ENCODE measurements at regions not wholly inside any gene's neighbourhood (a gene's known extent, or its start where the extent isn't known, plus 50 kb on each side); places are given as distances from the start of the nearest gene placed in this dataset.

- Histone ChIP-seq H3K9me3 (ENCODE audit: control insufficient read depth, insufficient read depth, low read length) (no peaks in the 10 kb centered on the region), H3K27me3 (ENCODE audit: control insufficient read depth, insufficient read depth, low read length) (no peaks in the 10 kb centered on the region), H3K4me1 (ENCODE audit: control insufficient read depth, insufficient read depth, low read length) (no peaks in the 10 kb centered on the region), H3K36me3 (ENCODE audit: control insufficient read depth, insufficient read depth, low read length) (no peaks in the 10 kb centered on the region), H3K4me3 (ENCODE audit: low read depth, low read length) (no peak overlapping the region), H3K9ac (ENCODE audit: low read depth, low read length) (no peak overlapping the region)
These were observed 354.5 kb upstream of the ATP5MC3 start for GRCh38 chr2:175536059-175536458.

DNA sequence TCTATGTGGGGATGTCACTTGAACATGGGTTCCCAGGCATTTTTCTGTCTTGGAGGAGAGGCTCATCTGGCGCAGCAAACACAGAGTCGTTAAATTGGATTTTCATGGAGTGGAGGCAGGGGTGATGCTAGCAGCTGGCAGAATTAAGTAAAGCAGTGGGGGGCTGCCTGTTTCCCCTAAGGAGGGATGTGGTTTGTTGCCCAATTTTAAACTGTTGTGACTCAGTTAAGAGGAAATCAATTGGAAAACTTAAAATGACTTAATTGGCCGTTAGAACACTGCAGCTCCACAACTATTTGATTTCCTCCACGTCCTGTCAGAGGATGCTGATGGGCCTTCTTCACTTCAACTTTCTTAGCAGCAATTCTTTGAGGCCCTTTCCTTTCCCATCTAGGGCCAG, 354.1 kb upstream of the ATP5MC3 start:
- no peaks in the 10 kb centered on the region for H3K4me1 ChIP-seq (ENCODE audit: control insufficient read depth, insufficient read depth, low read length)

GRCh38 chr2:175525975-175526374, 344.5 kb upstream of the ATP5MC3 start:
- Histone ChIP-seq H3K9ac (ENCODE audit: low read depth, low read length) (no peak overlapping the region), H3K36me3 (ENCODE audit: control insufficient read depth, insufficient read depth, low read length) (no peaks in the 10 kb centered on the region), H3K4me3 (ENCODE audit: low read depth, low read length) (no peak overlapping the region)

More for the DNA sequence above, 354.1 kb upstream of the ATP5MC3 start:
- Histone ChIP-seq H3K27me3 (ENCODE audit: control insufficient read depth, insufficient read depth, low read length) (no peaks in the 10 kb centered on the region), H3K4me3 (ENCODE audit: low read depth, low read length) (no peak overlapping the region), H3K9me3 (ENCODE audit: control insufficient read depth, insufficient read depth, low read length) (no peaks in the 10 kb centered on the region), H3K36me3 (ENCODE audit: control insufficient read depth, insufficient read depth, low read length) (no peaks in the 10 kb centered on the region), H3K9ac (ENCODE audit: low read depth, low read length) (no peak overlapping the region)

GRCh38 chr2:175523001-175523400, 341.5 kb upstream of the ATP5MC3 start:
- no peak overlapping the region for H3K4me3 ChIP-seq (ENCODE audit: low read depth, low read length)
- H3K4me1 ChIP-seq (ENCODE audit: control insufficient read depth, insufficient read depth, low read length), result no peaks in the 10 kb centered on the region
- H3K9ac ChIP-seq (ENCODE audit: low read depth, low read length), result no peak overlapping the region
- H3K9me3 ChIP-seq (ENCODE audit: control insufficient read depth, insufficient read depth, low read length), result no peaks in the 10 kb centered on the region
- no peaks in the 10 kb centered on the region for H3K27me3 ChIP-seq (ENCODE audit: control insufficient read depth, insufficient read depth, low read length)
- H3K36me3 ChIP-seq (ENCODE audit: control insufficient read depth, insufficient read depth, low read length), result no peaks in the 10 kb centered on the region

More at GRCh38 chr2:175525975-175526374, 344.5 kb upstream of the ATP5MC3 start:
- no peaks in the 10 kb centered on the region for H3K27me3 ChIP-seq (ENCODE audit: control insufficient read depth, insufficient read depth, low read length)
- no peaks in the 10 kb centered on the region for H3K9me3 ChIP-seq (ENCODE audit: control insufficient read depth, insufficient read depth, low read length)
- H3K4me1 ChIP-seq (ENCODE audit: control insufficient read depth, insufficient read depth, low read length), result no peaks in the 10 kb centered on the region

GRCh38 chr2:175518206-175518605, 336.7 kb upstream of the ATP5MC3 start:
- Histone ChIP-seq H3K4me3 (ENCODE audit: low read depth, low read length) (no peak overlapping the region), H3K9me3 (ENCODE audit: control insufficient read depth, insufficient read depth, low read length) (no peaks in the 10 kb centered on the region), H3K4me1 (ENCODE audit: control insufficient read depth, insufficient read depth, low read length) (no peaks in the 10 kb centered on the region), H3K27me3 (ENCODE audit: control insufficient read depth, insufficient read depth, low read length) (no peaks in the 10 kb centered on the region), H3K9ac (ENCODE audit: low read depth, low read length) (no peak overlapping the region), H3K36me3 (ENCODE audit: control insufficient read depth, insufficient read depth, low read length) (no peaks in the 10 kb centered on the region)

DNA sequence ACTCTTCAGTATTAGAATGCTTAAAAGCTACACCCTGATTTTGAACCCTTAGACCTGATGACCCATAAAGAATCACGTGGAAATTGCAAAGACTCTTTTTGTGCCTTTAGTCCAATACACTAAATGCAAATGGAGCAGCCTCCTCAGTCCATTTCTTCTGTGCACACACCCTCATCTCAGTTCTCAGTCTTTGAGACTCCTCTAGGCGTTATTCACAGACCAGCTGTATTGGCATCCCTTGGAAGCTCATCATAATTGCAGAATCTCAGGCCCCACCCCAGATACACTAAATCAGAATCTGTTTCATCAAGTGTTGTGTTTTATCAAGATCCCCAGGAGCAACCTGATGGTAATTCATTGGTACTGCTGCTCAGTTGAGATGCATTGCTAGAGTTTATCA, 335.0 kb upstream of the ATP5MC3 start:
- Histone ChIP-seq H3K27me3 (ENCODE audit: control insufficient read depth, insufficient read depth, low read length) (no peaks in the 10 kb centered on the region), H3K4me3 (ENCODE audit: low read depth, low read length) (no peak overlapping the region), H3K9ac (ENCODE audit: low read depth, low read length) (no peak overlapping the region), H3K36me3 (ENCODE audit: control insufficient read depth, insufficient read depth, low read length) (no peaks in the 10 kb centered on the region), H3K4me1 (ENCODE audit: control insufficient read depth, insufficient read depth, low read length) (no peaks in the 10 kb centered on the region), H3K9me3 (ENCODE audit: control insufficient read depth, insufficient read depth, low read length) (no peaks in the 10 kb centered on the region)

DNA sequence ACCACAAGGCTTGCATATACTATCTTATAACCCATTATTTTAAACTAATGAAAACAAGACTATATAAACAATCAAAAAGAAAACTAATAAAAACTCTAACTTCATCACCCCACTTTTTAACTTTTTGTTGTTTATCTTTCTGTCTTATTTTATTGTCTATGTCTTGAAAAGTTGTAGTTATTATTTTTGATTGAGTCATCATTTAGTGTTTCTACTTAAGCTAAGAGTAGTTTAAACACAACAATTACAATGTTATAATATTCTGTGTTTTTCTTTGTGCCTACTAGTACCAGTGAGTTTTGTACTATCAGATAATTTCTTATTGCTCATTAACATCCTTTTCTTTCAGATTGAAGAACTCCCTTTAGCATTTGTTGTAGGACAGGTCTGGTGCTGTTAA, 318.7 kb upstream of the ATP5MC3 start:
- H3K4me1 ChIP-seq (ENCODE audit: control insufficient read depth, insufficient read depth, low read length), result no peaks in the 10 kb centered on the region
- H3K4me3 ChIP-seq (ENCODE audit: low read depth, low read length), result no peak overlapping the region
- H3K36me3 ChIP-seq (ENCODE audit: control insufficient read depth, insufficient read depth, low read length), result no peaks in the 10 kb centered on the region
- H3K9me3 ChIP-seq (ENCODE audit: control insufficient read depth, insufficient read depth, low read length), result no peaks in the 10 kb centered on the region
- H3K27me3 ChIP-seq (ENCODE audit: control insufficient read depth, insufficient read depth, low read length), result no peaks in the 10 kb centered on the region
- no peak overlapping the region for H3K9ac ChIP-seq (ENCODE audit: low read depth, low read length)

- Histone ChIP-seq H3K9me3 (ENCODE audit: control insufficient read depth, insufficient read depth, low read length) (no peaks in the 10 kb centered on the region), H3K36me3 (ENCODE audit: control insufficient read depth, insufficient read depth, low read length) (no peaks in the 10 kb centered on the region), H3K9ac (ENCODE audit: low read depth, low read length) (no peak overlapping the region), H3K4me3 (ENCODE audit: low read depth, low read length) (no peak overlapping the region), H3K27me3 (ENCODE audit: control insufficient read depth, insufficient read depth, low read length) (no peaks in the 10 kb centered on the region), H3K4me1 (ENCODE audit: control insufficient read depth, insufficient read depth, low read length) (no peaks in the 10 kb centered on the region)
These were observed 308.9 kb upstream of the ATP5MC3 start for GRCh38 chr2:175490360-175490791.

DNA sequence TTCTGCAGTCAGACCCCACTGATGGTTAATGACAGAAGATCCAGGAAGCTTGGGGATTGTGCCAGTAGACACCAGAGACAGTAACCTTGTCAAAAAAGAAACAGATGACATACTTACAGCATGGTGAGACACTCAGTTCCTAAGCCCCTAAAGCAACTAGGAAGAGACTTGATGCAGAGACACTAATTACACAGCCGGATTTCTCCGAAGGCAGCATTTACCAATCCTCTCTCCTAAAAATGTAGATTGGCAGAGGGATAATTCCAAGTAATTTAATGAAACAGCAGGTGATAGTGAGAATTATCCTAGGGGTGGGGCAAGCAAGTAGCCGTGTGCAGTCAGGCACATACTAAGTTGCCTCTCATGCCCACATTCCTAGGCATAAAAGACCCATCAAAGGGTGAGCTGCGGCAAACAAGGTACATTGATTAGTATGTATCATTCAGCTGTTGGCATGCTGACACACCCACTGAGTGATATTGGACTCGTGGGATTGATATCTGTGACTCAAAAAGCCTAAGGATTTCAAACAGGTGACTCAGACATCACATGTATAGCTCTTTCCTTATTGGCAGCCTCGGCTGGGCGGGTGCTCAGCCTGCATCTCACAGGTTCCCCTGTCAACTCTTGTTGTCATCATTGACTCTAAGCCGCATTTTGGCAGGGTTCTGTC, 296.7 kb upstream of the ATP5MC3 start:
- Histone ChIP-seq H3K9me3 (ENCODE audit: control insufficient read depth, insufficient read depth, low read length) (no peaks in the 10 kb centered on the region), H3K36me3 (ENCODE audit: control insufficient read depth, insufficient read depth, low read length) (no peaks in the 10 kb centered on the region), H3K4me3 (ENCODE audit: low read depth, low read length) (no peak overlapping the region), H3K27me3 (ENCODE audit: control insufficient read depth, insufficient read depth, low read length) (no peaks in the 10 kb centered on the region), H3K9ac (ENCODE audit: low read depth, low read length) (no peak overlapping the region), H3K4me1 (ENCODE audit: control insufficient read depth, insufficient read depth, low read length) (no peaks in the 10 kb centered on the region)

- H3K36me3 ChIP-seq (ENCODE audit: control insufficient read depth, insufficient read depth, low read length), result no peaks in the 10 kb centered on the region
- H3K4me3 ChIP-seq (ENCODE audit: low read depth, low read length), result no peak overlapping the region
- no peak overlapping the region for H3K9ac ChIP-seq (ENCODE audit: low read depth, low read length)
- H3K4me1 ChIP-seq (ENCODE audit: control insufficient read depth, insufficient read depth, low read length), result no peaks in the 10 kb centered on the region
- H3K27me3 ChIP-seq (ENCODE audit: control insufficient read depth, insufficient read depth, low read length), result no peaks in the 10 kb centered on the region
- H3K9me3 ChIP-seq (ENCODE audit: control insufficient read depth, insufficient read depth, low read length), result no peaks in the 10 kb centered on the region
These were observed 295.4 kb upstream of the ATP5MC3 start for GRCh38 chr2:175476948-175477347.

GRCh38 chr2:175476374-175476773, 294.9 kb upstream of the ATP5MC3 start:
- Histone ChIP-seq H3K9me3 (ENCODE audit: control insufficient read depth, insufficient read depth, low read length) (no peaks in the 10 kb centered on the region), H3K9ac (ENCODE audit: low read depth, low read length) (no peak overlapping the region), H3K4me3 (ENCODE audit: low read depth, low read length) (no peak overlapping the region), H3K4me1 (ENCODE audit: control insufficient read depth, insufficient read depth, low read length) (no peaks in the 10 kb centered on the region), H3K36me3 (ENCODE audit: control insufficient read depth, insufficient read depth, low read length) (no peaks in the 10 kb centered on the region), H3K27me3 (ENCODE audit: control insufficient read depth, insufficient read depth, low read length) (no peaks in the 10 kb centered on the region)

DNA sequence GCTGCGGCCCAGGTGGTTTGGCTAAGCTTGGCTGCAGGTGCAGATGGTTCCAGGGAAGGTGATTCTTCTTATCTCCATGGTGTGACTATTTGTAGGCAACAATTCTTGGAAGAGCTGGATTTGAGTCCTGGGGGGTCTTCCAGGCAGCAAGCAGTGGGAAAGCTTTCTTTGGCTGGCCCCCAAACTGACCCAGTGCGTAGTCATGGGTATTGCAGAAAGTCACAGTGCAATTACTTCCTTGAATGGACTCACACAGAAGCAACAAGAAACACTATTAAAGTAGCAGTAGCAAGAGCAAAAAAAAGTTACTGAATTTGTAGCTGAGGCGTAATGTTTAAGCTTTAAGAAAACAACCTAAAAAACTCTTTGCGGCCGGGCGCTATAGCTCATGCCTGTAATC, 293.6 kb upstream of the ATP5MC3 start:
- H3K9ac ChIP-seq (ENCODE audit: low read depth, low read length), result no peak overlapping the region
- H3K36me3 ChIP-seq (ENCODE audit: control insufficient read depth, insufficient read depth, low read length), result no peaks in the 10 kb centered on the region
- no peaks in the 10 kb centered on the region for H3K27me3 ChIP-seq (ENCODE audit: control insufficient read depth, insufficient read depth, low read length)
- H3K4me1 ChIP-seq (ENCODE audit: control insufficient read depth, insufficient read depth, low read length), result no peaks in the 10 kb centered on the region
- no peaks in the 10 kb centered on the region for H3K9me3 ChIP-seq (ENCODE audit: control insufficient read depth, insufficient read depth, low read length)
- H3K4me3 ChIP-seq (ENCODE audit: low read depth, low read length), result no peak overlapping the region
